Prostate gland (tissue), 2 donors: ENCODE measurements at regions not wholly inside any gene's neighbourhood (a gene's known extent, or its start where the extent isn't known, plus 50 kb on each side); places are given as distances from the start of the nearest gene placed in this dataset.

Experiments
- POLR2AphosphoS5 ChIP-seq: sonication (generic); formaldehyde crosslinking; IDR thresholded peaks from one replicate; pipeline ENCODE4 v1.6.1; 2017; ENCODE audit warnings: antibody characterized with exemption
- TF ChIP-seq, protein P1 (sequence below), 4 experiments: fragments of 200-600 bp in 2 of 4; fragments of 450-650 bp in 2 of 4; sonication (generic) in 2 of 4; IDR thresholded peaks; 1 replicate in 3 of 4; 2 replicates in 1 of 4; pipeline ENCODE4 v1.5.1; 2016 to 2019; ENCODE audit warnings: antibody characterized with exemption in 4 of 4, mild to moderate bottlenecking in 2 of 4, moderate library complexity in 2 of 4

DNA sequence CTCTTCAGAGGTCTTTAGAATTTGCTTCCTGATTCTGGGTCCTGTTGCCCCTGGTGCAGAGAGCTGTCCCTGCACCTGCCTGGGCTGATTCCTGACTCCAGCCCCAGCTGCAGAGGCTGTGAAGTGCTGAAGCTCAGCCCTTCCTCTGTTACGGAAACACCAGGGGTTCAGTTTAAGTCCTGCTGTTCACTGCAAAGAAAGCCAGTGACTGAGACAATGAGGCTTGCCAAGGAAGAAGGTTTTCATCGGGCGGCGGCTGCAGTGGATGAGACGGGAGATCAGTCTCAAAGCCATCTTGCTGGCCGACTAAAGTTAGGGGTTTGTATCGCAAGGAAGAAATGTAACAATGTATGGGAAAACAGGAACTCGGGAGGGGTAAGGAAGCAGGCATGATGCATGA lies 142.4 kb upstream of the ZNF236 start:
- TF ChIP-seq, protein P1, sequence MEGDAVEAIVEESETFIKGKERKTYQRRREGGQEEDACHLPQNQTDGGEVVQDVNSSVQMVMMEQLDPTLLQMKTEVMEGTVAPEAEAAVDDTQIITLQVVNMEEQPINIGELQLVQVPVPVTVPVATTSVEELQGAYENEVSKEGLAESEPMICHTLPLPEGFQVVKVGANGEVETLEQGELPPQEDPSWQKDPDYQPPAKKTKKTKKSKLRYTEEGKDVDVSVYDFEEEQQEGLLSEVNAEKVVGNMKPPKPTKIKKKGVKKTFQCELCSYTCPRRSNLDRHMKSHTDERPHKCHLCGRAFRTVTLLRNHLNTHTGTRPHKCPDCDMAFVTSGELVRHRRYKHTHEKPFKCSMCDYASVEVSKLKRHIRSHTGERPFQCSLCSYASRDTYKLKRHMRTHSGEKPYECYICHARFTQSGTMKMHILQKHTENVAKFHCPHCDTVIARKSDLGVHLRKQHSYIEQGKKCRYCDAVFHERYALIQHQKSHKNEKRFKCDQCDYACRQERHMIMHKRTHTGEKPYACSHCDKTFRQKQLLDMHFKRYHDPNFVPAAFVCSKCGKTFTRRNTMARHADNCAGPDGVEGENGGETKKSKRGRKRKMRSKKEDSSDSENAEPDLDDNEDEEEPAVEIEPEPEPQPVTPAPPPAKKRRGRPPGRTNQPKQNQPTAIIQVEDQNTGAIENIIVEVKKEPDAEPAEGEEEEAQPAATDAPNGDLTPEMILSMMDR (IDR thresholded peaks at IDR 0.05) = no peak
- no peak for TF ChIP-seq POLR2AphosphoS5
